Dermis microvascular lymphatic vessel endothelial cell (primary cell): ENCODE measurements at regions not wholly inside any gene's neighbourhood (a gene's known extent, or its start where the extent isn't known, plus 50 kb on each side); places are given as distances from the start of the nearest gene placed in this dataset.

Experiments
- DNase-seq, 2 donors: peaks; one replicate each; pipeline versions ENCODE4 v3.0.0 to v3.0.0-alpha.2; 2010; ENCODE audit warnings: low read depth in 2 of 2

DNA sequence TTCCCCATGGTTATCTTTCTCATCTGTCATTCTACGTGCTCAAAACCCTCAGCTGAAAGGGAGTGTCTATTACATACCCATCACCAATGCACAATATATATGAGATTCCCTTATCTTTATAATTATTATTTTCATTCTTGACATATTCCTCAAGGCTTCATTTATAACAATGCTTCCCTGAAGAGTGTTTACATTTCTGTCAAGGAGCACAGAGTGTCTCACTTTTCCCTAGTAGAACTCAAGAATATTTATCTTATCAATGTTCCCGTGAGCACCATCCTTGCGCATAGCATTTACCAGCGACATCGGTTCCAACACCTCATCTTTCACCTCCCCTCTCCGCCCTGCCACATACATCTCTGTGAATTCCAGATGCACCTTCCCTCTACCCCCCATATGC, 250.6 kb downstream of the PLA2G4A start:
- DNase-seq = no peak

DNA sequence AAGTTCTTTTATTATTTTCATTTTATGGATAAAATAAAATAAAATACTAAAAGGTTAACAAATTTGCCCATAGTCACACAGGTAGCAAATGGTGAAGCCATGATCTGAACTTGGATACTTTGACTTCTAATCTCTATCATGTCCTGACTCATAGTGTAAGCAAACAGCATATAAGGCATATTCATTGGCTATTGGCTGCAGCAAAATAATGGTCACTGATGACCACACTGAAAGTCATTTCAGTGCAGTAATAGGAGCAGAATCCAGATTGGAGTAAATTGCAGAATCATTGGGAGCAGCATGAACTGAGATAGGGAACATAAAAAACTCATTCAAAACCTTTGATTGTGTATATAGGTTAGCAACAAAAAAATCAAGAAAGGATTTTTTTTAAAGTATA, 262.9 kb downstream of the PLA2G4A start:
- DNase-seq = no peak

DNA sequence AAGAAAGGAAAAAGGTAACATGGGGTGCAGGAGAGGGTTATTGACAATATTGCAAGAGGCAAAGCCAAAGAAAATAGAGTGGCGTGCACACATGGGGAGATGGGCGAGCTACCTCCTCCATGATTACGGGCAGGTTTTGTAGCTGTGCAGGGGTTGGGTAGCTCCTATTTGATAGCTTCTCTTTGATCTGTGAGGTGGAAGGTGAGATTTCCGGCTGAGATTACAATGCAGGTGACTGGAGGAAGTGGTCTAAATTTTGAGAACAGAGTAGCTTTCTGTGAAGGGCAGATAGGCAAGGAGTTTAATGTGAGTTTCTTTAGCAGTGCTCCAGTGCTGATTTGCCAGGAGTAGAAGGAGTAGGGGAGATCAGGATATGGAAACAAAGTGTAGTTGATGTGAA, 263.4 kb downstream of the PLA2G4A start:
- DNase-seq = no peak

- DNase-seq = no peak
Measured at GRCh38 chr1:187096689-187097088, 267.9 kb downstream of the PLA2G4A start.

DNA sequence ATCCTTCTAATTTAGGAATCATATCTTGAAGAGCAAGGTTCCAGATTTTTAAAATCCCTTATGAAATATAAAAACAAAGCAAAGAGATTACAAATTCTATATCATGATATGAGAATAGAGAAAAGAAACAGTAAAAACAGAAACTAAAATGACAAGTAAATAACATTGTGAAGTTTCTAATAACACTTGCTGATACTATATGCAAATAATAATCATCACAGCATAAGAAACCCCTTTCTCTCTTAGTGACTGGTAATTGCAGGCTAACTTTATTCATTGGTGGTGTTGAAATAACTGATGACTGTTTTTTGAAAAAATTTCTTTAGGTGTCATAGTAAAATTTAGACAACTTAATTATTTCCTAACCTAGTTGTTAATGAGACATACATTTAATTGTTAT, 281.6 kb downstream of the PLA2G4A start:
- DNase-seq = no peak

DNA sequence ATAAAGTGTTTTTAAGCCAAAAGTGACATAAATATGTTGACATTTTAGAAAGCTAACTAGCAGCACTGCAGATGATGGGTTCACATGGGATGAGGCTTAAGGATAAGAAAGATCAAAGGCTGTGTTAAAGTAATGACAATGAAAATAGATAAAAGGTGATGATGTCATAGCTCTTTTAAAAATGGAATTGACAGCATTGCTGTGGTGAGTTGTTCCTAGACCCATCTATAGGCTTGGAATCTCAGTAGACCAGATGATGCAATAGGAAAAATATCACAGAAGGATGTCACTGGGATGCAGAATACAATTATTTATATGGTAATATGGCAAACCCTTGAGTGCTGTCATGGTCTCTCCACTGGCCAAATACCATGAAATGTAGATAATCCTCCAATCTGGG, 286.0 kb downstream of the PLA2G4A start:
- DNase-seq = no peak

DNA sequence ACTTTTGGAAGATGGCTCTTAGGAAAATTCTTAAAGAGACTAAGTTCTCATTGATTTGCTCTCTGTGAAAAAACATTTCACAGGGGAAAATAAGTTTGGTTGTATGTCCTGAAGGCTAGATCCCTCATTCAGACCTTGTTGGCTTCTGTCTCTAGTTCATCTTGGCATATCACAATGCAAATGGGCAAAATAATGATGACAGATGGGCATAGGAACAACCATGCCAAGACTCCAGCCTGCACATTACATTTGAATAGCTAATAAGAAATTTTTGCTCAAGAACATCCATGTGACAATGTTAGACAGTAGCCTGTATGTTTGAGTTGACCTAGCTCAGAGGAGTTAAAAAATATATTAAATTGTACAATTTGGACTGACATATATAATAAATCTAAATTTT, 292.9 kb downstream of the PLA2G4A start:
- DNase-seq = no peak

- no peak for DNase-seq
Measured at GRCh38 chr1:187122566-187122965, 293.8 kb downstream of the PLA2G4A start.

- DNase-seq = no peak
Measured at GRCh38 chr1:187129132-187129531, 300.4 kb downstream of the PLA2G4A start.

GRCh38 chr1:187143783-187144182, 315.0 kb downstream of the PLA2G4A start:
- DNase-seq = no peak

GRCh38 chr1:187146388-187146787, 317.6 kb downstream of the PLA2G4A start:
- no peak for DNase-seq

DNA sequence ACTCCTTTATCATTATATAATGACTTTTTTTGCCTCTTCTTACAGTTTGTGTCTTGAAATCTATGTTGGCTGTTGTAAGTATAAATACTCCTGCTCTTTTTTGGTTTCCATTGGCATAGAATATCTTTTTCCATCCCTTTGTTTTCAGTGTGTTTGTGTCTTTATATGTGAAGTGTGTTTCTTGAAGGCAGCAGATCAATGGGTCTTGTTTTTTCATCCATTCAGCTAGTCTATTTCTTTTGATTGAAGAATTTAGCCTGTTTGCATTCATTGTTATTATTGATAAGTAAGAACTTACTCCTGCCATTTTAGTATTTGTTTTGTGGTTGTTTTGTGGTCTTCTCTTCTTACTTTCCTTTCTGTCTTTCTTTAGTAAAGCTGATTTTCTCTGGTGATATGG, 322.8 kb downstream of the PLA2G4A start:
- no peak for DNase-seq

- no peak for DNase-seq
Measured at GRCh38 chr1:187153047-187153446, 324.3 kb downstream of the PLA2G4A start.

- DNase-seq = no peak
Measured at GRCh38 chr1:187157115-187157514, 328.4 kb downstream of the PLA2G4A start.

GRCh38 chr1:187157552-187157951, 328.8 kb downstream of the PLA2G4A start:
- no peak for DNase-seq

- DNase-seq = no peak
Measured at GRCh38 chr1:187167555-187167954, 338.8 kb downstream of the PLA2G4A start.

- DNase-seq = no peak
Measured at GRCh38 chr1:187168297-187168696, 339.5 kb downstream of the PLA2G4A start.

DNA sequence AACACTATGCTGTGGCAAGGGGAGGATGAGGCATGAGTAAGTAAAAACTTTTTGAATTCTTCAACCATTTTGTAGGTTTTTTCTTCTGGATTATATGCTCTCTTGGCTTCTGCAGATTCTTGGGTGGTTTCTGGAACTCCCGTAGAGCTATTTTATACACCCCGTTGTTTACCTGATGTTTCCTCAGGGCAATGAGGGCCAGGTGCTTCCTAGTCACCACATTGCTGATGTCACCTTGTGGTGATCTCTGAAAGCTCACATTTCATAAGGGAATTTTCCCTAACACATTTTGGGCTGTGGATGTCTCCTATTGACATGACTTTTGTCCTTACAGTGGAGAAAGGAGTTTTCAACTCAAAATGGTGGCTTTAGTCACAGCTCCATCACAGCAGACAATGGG, 356.6 kb downstream of the PLA2G4A start:
- no peak for DNase-seq

DNA sequence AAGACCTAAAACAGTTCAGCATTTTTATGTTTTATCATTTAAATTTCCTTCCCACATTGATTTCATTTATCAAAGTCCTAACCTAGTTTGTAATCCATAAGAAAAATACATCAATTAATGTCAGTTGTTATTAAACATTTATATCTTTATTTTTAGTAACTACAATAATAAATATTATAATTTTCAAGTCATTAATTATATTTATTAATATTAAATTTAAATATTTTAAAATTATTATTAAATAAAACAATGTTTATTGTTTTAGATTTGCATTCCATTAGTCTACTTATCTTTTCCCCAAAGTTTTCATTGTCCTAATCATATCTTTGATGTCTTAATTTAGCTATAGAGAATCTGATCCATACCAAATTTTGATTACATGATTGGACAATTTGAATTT, 368.9 kb downstream of the PLA2G4A start:
- DNase-seq = no peak

DNA sequence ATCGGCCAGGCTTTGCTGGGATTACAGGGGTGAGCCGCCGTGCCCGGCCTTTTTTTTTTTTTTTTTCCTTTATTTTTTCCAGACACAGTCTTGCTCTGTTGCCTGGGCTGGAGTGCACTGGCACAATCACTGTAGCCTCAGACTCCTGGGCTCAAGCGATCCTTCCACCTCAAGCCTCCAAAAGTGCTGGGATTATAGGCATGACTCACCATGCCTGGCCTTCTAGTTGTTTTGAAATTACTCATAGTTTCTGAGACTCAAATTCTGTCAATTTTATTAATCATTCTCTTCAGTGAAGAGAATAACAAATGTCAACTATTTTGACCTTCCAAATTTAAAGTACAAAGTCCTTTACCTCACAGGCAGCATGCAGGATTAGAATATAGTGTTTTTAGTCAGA, 374.5 kb downstream of the PLA2G4A start:
- DNase-seq = no peak

DNA sequence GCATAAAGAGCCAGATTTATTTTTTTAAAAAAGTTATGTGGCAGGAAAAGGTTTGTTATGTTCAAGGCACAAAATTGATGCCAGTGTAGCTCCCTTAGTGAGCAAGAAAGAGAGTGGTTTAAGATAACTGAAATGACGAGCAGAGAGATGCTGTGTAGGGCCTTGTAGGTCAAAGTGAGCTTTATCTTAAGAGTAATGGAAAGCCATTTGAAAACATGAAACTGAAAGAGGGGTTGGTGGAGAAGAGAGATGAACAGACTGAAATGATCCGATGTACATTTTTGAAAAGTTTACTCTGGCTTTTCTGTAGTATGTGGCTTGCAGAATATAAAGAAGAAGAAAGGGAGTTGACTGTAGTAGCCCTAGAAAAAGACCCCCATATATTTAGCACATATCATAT, 383.6 kb downstream of the PLA2G4A start:
- no peak for DNase-seq

DNA sequence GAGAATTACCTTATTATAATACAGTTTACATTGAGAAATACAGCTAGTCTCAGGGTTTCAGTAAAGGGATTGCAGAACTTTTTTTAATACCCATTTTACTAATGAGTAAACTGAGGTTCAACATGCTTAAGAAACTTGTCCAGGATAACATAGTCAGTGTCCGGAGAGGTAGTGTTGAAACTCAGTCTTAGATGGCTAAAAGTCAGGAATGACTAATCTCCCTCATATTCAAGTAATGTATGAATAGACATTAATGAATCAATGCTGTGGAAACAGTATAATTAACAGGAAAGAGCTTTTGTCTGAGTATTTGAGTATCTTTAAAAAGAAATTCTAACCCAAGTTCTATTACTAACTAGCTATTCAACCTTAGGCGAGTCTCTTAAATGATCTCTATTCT, 397.6 kb downstream of the PLA2G4A start:
- no peak for DNase-seq

GRCh38 chr1:187228790-187229189, 400.0 kb downstream of the PLA2G4A start:
- no peak for DNase-seq

- no peak for DNase-seq
Measured at GRCh38 chr1:187229496-187229895, 400.7 kb downstream of the PLA2G4A start.

DNA sequence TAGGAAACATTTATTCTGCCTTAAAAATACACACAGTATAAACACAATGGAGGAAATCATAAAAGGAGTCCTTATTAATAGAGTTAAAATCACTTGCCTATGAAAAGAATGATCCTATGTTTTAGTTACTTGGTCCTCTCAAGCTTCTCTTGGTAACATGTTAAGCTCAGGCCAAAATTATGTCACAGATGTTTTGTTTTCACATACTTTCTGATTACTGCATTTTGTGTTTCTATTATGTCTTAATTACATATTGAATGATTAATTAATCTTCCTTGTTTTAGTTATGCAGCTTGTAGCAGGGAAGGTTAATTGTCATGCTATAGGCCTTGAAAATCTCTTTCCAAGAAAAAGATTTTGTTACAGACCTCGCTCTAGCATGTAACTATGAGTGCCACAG, 406.0 kb downstream of the PLA2G4A start:
- no peak for DNase-seq
